ENCODE measurements at regions not wholly inside any gene's neighbourhood (a gene's known extent, or its start where the extent isn't known, plus 50 kb on each side); places are given as distances from the start of the nearest gene placed in this dataset.

DNA sequence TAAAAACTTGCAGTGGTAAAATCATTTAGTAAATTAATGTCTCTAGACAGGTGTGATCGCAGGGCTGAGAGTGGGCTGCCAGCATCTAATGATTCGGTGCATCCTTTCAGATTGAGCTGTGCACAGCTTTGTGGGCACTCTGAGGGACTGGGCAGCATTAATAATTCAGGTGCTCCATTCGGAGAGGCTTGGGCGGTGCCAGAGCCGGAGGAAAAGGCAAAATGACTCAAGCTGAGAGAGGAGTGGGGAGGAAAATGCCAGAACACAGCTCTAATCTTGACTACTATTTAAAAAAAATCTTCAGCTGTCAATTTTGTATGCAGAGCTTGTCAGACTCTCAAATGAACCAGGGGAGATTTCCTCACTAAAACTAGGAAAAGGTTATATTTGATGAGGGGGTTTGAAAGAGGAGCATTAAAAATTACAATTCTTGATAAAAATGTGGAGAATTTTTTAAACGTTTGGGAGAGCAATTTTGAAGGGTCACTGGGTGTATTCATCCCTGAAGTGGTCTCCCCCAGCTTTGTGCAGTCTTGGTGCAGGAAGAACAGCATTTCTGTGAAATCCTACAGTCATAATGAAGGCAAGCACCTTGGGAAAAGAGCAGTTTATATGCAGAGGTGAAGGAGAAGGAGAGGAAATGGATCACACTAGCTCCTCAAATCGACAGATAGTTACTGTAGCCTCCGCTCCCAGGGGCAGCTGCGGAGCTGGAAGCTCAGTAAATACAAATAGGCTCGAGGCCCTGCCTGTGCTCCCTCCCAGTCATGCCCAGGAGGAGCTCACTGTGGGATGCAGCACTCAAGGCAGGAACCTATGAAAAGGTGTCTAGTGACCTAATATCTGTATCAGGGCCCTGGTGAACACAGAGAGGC lies 535.4 kb upstream of the RAB6C start:
- H3K27me3 ChIP-seq (ENCODE audit: control insufficient read depth, insufficient read depth, low read length), result no peaks in the 10 kb centered on the region
- H3K27ac ChIP-seq (ENCODE audit: low read depth, low read length), result no peak overlapping the region
- H3K9me3 ChIP-seq (ENCODE audit: control insufficient read depth, insufficient read depth, low read length), result no peaks in the 10 kb centered on the region
- no peaks in the 10 kb centered on the region for H3K36me3 ChIP-seq (ENCODE audit: control insufficient read depth, insufficient read depth, low read length)
- no peak overlapping the region for H3K9ac ChIP-seq (ENCODE audit: low read depth, low read length)
- no peaks in the 10 kb centered on the region for H3K4me1 ChIP-seq (ENCODE audit: control insufficient read depth, insufficient read depth, low read length)
- H3K4me3 ChIP-seq (ENCODE audit: low read depth, low read length), result no peak overlapping the region

DNA sequence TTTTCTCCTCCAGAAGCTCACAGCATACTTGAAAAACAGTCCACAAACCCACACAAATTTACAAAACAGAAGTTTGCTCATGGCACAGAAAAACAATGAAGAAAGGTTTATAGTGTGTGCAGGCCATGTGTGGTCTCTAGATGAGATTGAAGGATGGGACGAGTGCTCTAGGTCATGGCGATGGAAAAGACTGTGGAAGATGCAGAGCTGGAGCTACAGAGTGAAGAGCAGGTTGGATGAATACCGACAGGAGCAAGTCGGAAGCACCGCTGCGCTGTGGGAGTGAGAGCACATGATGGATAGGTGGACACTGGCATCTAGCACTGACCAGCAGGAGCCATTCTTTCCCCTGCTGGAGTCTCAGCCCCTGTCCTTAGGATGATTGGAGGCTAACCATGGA lies 534.7 kb upstream of the RAB6C start:
- H3K9me3 ChIP-seq (ENCODE audit: control insufficient read depth, insufficient read depth, low read length), result no peaks in the 10 kb centered on the region
- H3K36me3 ChIP-seq (ENCODE audit: control insufficient read depth, insufficient read depth, low read length), result no peaks in the 10 kb centered on the region
- H3K27me3 ChIP-seq (ENCODE audit: control insufficient read depth, insufficient read depth, low read length), result no peaks in the 10 kb centered on the region
- no peak overlapping the region for H3K9ac ChIP-seq (ENCODE audit: low read depth, low read length)
- no peaks in the 10 kb centered on the region for H3K4me1 ChIP-seq (ENCODE audit: control insufficient read depth, insufficient read depth, low read length)
- H3K27ac ChIP-seq (ENCODE audit: low read depth, low read length), result no peak overlapping the region
- no peak overlapping the region for H3K4me3 ChIP-seq (ENCODE audit: low read depth, low read length)

DNA sequence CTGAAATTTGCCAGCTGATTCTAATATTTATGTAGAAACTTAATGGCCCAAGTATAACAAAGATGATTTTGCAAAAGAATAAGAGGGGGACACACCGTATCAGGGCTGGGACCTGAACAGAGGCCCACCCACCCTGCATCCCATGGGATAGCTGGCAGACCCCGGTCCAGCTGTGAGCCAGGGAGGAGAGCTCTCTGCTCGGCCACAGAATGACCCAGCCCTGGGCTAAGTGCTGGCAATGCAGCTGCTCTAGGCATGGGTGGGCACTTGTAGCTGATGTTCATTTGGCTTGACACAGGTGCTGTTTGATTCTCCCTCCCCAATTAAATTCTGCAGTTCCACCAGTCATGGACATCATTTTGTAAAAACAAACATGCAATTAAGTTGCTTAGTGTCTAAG lies 522.8 kb upstream of the RAB6C start:
- no peaks in the 10 kb centered on the region for H3K27me3 ChIP-seq (ENCODE audit: control insufficient read depth, insufficient read depth, low read length)
- no peaks in the 10 kb centered on the region for H3K4me1 ChIP-seq (ENCODE audit: control insufficient read depth, insufficient read depth, low read length)
- H3K36me3 ChIP-seq (ENCODE audit: control insufficient read depth, insufficient read depth, low read length), result no peaks in the 10 kb centered on the region
- H3K27ac ChIP-seq (ENCODE audit: low read depth, low read length), result no peak overlapping the region
- no peak overlapping the region for H3K4me3 ChIP-seq (ENCODE audit: low read depth, low read length)
- H3K9ac ChIP-seq (ENCODE audit: low read depth, low read length), result no peak overlapping the region
- H3K9me3 ChIP-seq (ENCODE audit: control insufficient read depth, insufficient read depth, low read length), result no peaks in the 10 kb centered on the region

DNA sequence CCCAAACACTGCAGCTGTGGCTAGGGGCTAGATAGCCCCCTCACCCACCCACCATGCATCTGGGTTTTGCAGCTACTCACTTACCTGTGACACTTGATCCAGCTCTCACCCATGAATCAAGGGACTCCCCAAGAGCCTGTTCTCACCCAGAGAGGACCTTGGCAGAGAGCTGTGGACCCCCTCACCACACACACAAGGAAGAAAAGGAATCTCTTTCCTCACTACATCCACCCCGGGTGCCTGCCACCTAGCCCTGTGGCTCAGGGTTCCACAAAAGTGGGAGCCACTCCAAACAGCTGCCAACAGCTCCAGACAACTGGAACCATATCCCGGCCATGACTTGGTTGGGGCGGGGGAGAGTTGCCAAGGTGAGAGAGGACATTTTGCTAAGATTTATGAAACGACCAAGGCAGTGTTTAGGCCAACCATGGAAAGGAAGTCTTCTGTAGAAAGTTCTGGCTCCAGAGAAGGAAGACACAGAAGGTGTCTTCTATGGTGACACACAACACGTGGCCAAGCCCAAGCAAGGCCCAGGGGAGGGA lies 522.1 kb upstream of the RAB6C start:
- H3K36me3 ChIP-seq (ENCODE audit: control insufficient read depth, insufficient read depth, low read length), result no peaks in the 10 kb centered on the region
- H3K27ac ChIP-seq (ENCODE audit: low read depth, low read length), result no peak overlapping the region
- H3K9ac ChIP-seq (ENCODE audit: low read depth, low read length), result no peak overlapping the region
- H3K9me3 ChIP-seq (ENCODE audit: control insufficient read depth, insufficient read depth, low read length), result no peaks in the 10 kb centered on the region
- H3K4me3 ChIP-seq (ENCODE audit: low read depth, low read length), result no peak overlapping the region
- no peaks in the 10 kb centered on the region for H3K4me1 ChIP-seq (ENCODE audit: control insufficient read depth, insufficient read depth, low read length)
- H3K27me3 ChIP-seq (ENCODE audit: control insufficient read depth, insufficient read depth, low read length), result no peaks in the 10 kb centered on the region

DNA sequence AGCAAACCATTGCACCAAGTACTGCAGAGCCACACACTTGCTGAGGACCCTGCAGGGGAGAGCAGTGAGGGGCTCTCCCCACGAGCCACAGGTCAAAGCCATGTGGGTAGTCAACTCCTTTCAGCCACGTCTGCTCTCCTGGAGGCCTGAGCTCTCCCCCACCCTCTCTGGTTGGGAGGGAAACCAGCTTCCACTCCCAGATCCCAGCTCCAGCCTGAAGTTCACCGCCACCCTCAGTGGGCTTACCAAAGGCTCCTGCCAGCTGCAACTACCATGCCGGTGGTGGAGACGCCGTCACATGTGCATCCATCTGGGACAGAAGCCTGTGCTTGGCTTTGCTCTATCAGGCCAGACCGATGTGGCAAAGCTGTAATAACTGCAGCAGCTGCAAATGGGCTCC lies 521.5 kb upstream of the RAB6C start:
- no peaks in the 10 kb centered on the region for H3K4me1 ChIP-seq (ENCODE audit: control insufficient read depth, insufficient read depth, low read length)
- no peaks in the 10 kb centered on the region for H3K36me3 ChIP-seq (ENCODE audit: control insufficient read depth, insufficient read depth, low read length)
- no peak overlapping the region for H3K9ac ChIP-seq (ENCODE audit: low read depth, low read length)
- no peak overlapping the region for H3K27ac ChIP-seq (ENCODE audit: low read depth, low read length)
- H3K9me3 ChIP-seq (ENCODE audit: control insufficient read depth, insufficient read depth, low read length), result no peaks in the 10 kb centered on the region
- no peaks in the 10 kb centered on the region for H3K27me3 ChIP-seq (ENCODE audit: control insufficient read depth, insufficient read depth, low read length)
- no peak overlapping the region for H3K4me3 ChIP-seq (ENCODE audit: low read depth, low read length)

DNA sequence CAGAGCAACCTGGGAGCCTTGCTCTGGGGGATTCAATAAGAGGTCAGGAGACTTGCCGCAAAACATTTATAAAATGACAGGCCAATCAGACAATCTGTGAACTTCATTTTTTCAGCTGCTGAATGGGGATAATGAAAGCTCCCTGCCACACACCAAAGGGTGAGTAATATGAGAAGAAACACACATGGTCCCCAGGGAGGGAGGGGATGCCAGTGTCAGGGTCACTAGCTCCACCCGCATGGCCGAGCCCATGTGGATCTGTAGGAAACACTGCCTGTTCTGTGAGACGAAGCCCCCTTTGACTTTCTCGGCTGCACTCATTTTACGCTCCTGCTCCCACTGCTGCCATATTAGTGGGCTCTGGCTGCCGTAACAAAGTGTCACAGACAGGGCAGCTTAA lies 521.0 kb upstream of the RAB6C start:
- Histone ChIP-seq H3K4me1 (ENCODE audit: control insufficient read depth, insufficient read depth, low read length) (no peaks in the 10 kb centered on the region), H3K27me3 (ENCODE audit: control insufficient read depth, insufficient read depth, low read length) (no peaks in the 10 kb centered on the region), H3K4me3 (ENCODE audit: low read depth, low read length) (no peak overlapping the region), H3K36me3 (ENCODE audit: control insufficient read depth, insufficient read depth, low read length) (no peaks in the 10 kb centered on the region), H3K9me3 (ENCODE audit: control insufficient read depth, insufficient read depth, low read length) (no peaks in the 10 kb centered on the region), H3K27ac (ENCODE audit: low read depth, low read length) (no peak overlapping the region), H3K9ac (ENCODE audit: low read depth, low read length) (no peak overlapping the region)

DNA sequence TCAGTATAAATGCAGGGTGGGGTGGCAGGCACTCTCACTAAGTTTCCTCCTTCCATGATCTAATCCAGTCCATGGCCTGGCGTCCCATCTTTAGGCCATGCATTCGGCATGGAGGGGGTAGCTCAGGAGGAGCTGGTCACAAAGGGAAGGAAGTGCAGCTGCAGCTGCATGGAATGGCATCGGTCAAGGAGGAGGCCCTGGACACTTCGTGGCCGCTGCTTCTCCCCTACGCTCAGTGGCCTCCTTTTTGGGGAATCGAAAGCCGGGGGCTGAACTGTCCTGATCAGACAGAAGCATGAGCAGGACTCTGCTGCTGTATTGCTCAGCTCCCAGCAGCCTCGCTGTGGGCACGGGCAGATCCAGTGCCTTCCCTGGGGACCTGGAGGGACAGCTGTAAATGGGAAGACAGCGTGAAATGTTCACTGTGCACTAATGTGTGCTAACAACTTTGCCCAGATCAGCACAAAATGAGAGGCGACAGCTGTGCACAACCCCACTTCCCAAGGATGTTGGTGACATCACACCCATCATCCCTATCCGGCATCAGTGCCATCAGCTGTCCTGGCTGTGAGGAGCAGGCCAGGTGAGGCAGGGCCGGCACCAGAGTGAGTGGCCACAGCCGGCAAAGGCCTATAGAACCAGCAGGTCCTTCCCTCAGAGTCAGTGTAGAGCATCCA lies 520.1 kb upstream of the RAB6C start:
- Histone ChIP-seq H3K9me3 (ENCODE audit: control insufficient read depth, insufficient read depth, low read length) (no peaks in the 10 kb centered on the region), H3K4me3 (ENCODE audit: low read depth, low read length) (no peak overlapping the region), H3K4me1 (ENCODE audit: control insufficient read depth, insufficient read depth, low read length) (no peaks in the 10 kb centered on the region), H3K27ac (ENCODE audit: low read depth, low read length) (no peak overlapping the region), H3K36me3 (ENCODE audit: control insufficient read depth, insufficient read depth, low read length) (no peaks in the 10 kb centered on the region), H3K27me3 (ENCODE audit: control insufficient read depth, insufficient read depth, low read length) (no peaks in the 10 kb centered on the region), H3K9ac (ENCODE audit: low read depth, low read length) (no peak overlapping the region)

DNA sequence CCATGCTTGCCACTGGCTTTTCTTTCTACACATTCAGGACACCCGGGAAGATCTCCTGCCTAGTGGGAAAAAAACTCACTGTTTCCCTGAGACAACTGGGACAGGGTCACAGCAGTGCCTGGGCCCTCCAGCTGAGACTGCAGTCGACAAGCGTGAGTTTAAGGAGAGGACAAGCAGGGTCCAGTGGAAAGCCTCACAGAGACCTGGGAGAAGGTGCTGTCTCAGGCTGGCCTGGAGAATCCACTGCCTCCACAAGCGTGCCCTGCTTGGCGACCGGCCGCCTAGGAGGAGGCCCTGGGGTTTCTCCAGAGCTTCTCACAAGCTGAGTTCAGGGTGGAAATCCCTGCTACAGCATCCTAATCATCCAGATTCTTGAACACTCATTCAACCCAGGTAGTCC lies 519.6 kb upstream of the RAB6C start:
- H3K27ac ChIP-seq (ENCODE audit: low read depth, low read length), result no peak overlapping the region
- no peaks in the 10 kb centered on the region for H3K4me1 ChIP-seq (ENCODE audit: control insufficient read depth, insufficient read depth, low read length)
- H3K27me3 ChIP-seq (ENCODE audit: control insufficient read depth, insufficient read depth, low read length), result no peaks in the 10 kb centered on the region
- H3K9me3 ChIP-seq (ENCODE audit: control insufficient read depth, insufficient read depth, low read length), result no peaks in the 10 kb centered on the region
- H3K9ac ChIP-seq (ENCODE audit: low read depth, low read length), result no peak overlapping the region
- H3K4me3 ChIP-seq (ENCODE audit: low read depth, low read length), result no peak overlapping the region
- H3K36me3 ChIP-seq (ENCODE audit: control insufficient read depth, insufficient read depth, low read length), result no peaks in the 10 kb centered on the region

DNA sequence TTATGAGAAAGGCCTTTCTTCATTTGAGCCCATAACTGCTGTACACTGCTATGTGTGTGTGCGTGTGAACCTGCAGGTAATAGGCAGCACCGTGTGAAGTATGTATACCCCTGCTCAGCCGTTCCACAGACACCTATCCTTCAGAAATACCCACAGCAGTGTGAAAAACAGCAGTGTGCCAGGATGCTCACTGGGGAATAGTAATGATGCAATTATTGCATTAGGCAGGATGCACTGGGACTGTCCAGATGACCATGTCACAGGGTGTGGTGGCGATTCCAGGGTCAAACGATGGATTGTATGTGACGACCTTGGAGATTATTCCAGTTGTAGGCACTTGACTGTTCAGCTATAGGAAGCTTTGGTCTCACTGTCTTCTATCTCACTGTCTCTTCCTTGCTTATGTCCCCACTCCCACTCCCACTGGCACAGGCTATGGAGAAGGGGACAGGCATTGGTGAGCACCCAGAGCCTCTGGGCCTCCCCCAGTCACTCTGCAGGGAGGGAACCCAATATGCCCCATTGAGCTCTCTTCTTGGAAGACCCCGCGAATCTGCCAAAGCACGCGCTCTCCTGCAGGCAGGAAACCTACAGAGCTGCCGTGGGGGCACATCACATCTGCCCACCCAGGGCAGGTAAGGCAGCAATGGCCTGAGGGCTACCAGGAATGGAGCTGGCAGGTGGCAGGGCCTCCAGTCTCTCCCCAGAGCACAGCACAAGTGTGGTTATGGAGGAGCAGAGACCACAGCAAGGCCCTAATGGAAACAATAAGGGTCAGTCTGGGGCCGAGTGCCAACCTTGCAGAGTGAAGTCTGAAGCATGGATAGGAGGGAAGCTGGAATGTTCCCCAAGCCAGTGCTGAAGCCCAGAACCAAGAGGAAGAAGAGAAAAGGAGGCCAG lies 518.9 kb upstream of the RAB6C start:
- no peaks in the 10 kb centered on the region for H3K9me3 ChIP-seq (ENCODE audit: control insufficient read depth, insufficient read depth, low read length)
- no peaks in the 10 kb centered on the region for H3K4me1 ChIP-seq (ENCODE audit: control insufficient read depth, insufficient read depth, low read length)
- no peak overlapping the region for H3K9ac ChIP-seq (ENCODE audit: low read depth, low read length)

DNA sequence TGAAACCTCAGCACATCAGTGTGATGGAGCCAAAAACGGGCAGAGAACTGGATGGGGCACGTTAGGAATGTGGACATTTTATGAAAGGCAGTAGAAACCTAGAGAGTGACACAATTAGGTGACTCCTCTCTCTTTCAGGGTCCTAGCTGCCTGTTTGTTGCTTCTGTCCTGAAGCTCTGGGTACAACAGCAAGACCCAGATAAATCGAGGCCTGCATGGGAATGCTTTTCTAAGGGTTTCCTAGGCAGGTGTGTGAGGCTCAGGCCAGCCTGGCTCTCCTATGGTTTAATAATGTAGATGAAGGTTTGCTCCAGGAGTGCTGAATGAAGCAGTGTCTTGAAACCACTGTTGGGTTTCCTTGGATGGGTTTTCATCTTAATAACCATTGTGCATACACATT lies 517.1 kb upstream of the RAB6C start:
- Histone ChIP-seq H3K9me3 (ENCODE audit: control insufficient read depth, insufficient read depth, low read length) (no peaks in the 10 kb centered on the region), H3K27me3 (ENCODE audit: control insufficient read depth, insufficient read depth, low read length) (no peaks in the 10 kb centered on the region), H3K36me3 (ENCODE audit: control insufficient read depth, insufficient read depth, low read length) (no peaks in the 10 kb centered on the region), H3K4me3 (ENCODE audit: low read depth, low read length) (no peak overlapping the region), H3K4me1 (ENCODE audit: control insufficient read depth, insufficient read depth, low read length) (no peaks in the 10 kb centered on the region), H3K27ac (ENCODE audit: low read depth, low read length) (no peak overlapping the region), H3K9ac (ENCODE audit: low read depth, low read length) (no peak overlapping the region)

More for the DNA sequence above, 518.9 kb upstream of the RAB6C start:
- no peaks in the 10 kb centered on the region for H3K27me3 ChIP-seq (ENCODE audit: control insufficient read depth, insufficient read depth, low read length)
- H3K4me3 ChIP-seq (ENCODE audit: low read depth, low read length), result no peak overlapping the region
- no peaks in the 10 kb centered on the region for H3K36me3 ChIP-seq (ENCODE audit: control insufficient read depth, insufficient read depth, low read length)
- no peak overlapping the region for H3K27ac ChIP-seq (ENCODE audit: low read depth, low read length)
